Endothelial cell (in vitro differentiated cells): ENCODE measurements at regions not wholly inside any gene's neighbourhood (a gene's known extent, or its start where the extent isn't known, plus 50 kb on each side); places are given as distances from the start of the nearest gene placed in this dataset.

Source experiments
- DNase-seq: peaks from one replicate; pipeline ENCODE4 v3.0.0; 2021; ENCODE audit warnings: low spot score
- H3K27ac Mint-ChIP-seq: one replicate; pipeline ENCODE4 v1.8.0; 2021; ENCODE audit warnings: mixed read lengths, inconsistent platforms; ENCODE audit not compliant: unreplicated experiment
- H3K27me3 Mint-ChIP-seq: one replicate; pipeline ENCODE4 v1.8.0; 2021; ENCODE audit warnings: mild to moderate bottlenecking, moderate library complexity, mixed read lengths, inconsistent platforms; ENCODE audit not compliant: unreplicated experiment
- H3K36me3 Mint-ChIP-seq: one replicate; pipeline ENCODE4 v1.8.0; 2021; ENCODE audit warnings: mild to moderate bottlenecking, low read depth, mixed read lengths, inconsistent platforms; ENCODE audit not compliant: unreplicated experiment
- H3K4me1 Mint-ChIP-seq: one replicate; pipeline ENCODE4 v1.8.0; 2021; ENCODE audit warnings: mild to moderate bottlenecking, mixed read lengths, inconsistent platforms; ENCODE audit not compliant: unreplicated experiment
- H3K4me3 Mint-ChIP-seq: one replicate; pipeline ENCODE4 v1.8.0; 2021; ENCODE audit warnings: mild to moderate bottlenecking, mixed read lengths, inconsistent platforms; ENCODE audit not compliant: unreplicated experiment
- H3K9me3 Mint-ChIP-seq: one replicate; pipeline ENCODE4 v1.8.0; 2021; ENCODE audit warnings: mixed read lengths, inconsistent platforms; ENCODE audit not compliant: unreplicated experiment
- CTCF ChIP-seq: fragments of 200-600 bp; sonication (generic); IDR thresholded peaks from one replicate; pipeline ENCODE4 v1.5.0; 2021; ENCODE audit warnings: antibody characterized with exemption; ENCODE audit not compliant: unreplicated experiment

- no peaks in the 10 kb centered on the region for H3K9me3 Mint-ChIP-seq
- H3K4me1 Mint-ChIP-seq = peaks cover 9% of the 10 kb centered on the region
- no peak for DNase-seq
- no peak for TF ChIP-seq CTCF
- H3K4me3 Mint-ChIP-seq = no peak overlapping the region
- H3K27me3 Mint-ChIP-seq = peaks cover 2% of the 10 kb centered on the region
- no peaks in the 10 kb centered on the region for H3K36me3 Mint-ChIP-seq
- H3K27ac Mint-ChIP-seq = no peak overlapping the region
Observed at GRCh38 chr2:118250001-118250400, 161.7 kb downstream of the INSIG2 start.

- Mint-ChIP-seq H3K27me3 (peaks cover 2% of the 10 kb centered on the region), H3K36me3 (no peaks in the 10 kb centered on the region), H3K27ac (no peak overlapping the region), H3K4me3 (no peak overlapping the region), H3K9me3 (no peaks in the 10 kb centered on the region), H3K4me1 (peaks cover 9% of the 10 kb centered on the region)
- DNase-seq = no peak
- TF ChIP-seq CTCF = no peak
Observed at GRCh38 chr2:118249531-118249930, 161.3 kb downstream of the INSIG2 start.

GRCh38 chr2:118246726-118247125 is 158.5 kb downstream of the INSIG2 start:
- no peak for TF ChIP-seq CTCF
- no peak for DNase-seq
- no peak overlapping the region for H3K27ac Mint-ChIP-seq
- H3K4me1 Mint-ChIP-seq = no peaks in the 10 kb centered on the region
- H3K27me3 Mint-ChIP-seq = peaks cover 2% of the 10 kb centered on the region
- H3K9me3 Mint-ChIP-seq = no peaks in the 10 kb centered on the region
- H3K4me3 Mint-ChIP-seq = no peak overlapping the region
- no peaks in the 10 kb centered on the region for H3K36me3 Mint-ChIP-seq

GRCh38 chr2:118246079-118246478 is 157.8 kb downstream of the INSIG2 start:
- H3K27me3 Mint-ChIP-seq = peaks cover 2% of the 10 kb centered on the region
- DNase-seq = no peak
- no peak for TF ChIP-seq CTCF
- H3K9me3 Mint-ChIP-seq = no peaks in the 10 kb centered on the region
- no peaks in the 10 kb centered on the region for H3K4me1 Mint-ChIP-seq
- no peak overlapping the region for H3K27ac Mint-ChIP-seq
- H3K36me3 Mint-ChIP-seq = no peaks in the 10 kb centered on the region
- no peak overlapping the region for H3K4me3 Mint-ChIP-seq

- H3K4me3 Mint-ChIP-seq = no peak overlapping the region
- peaks cover under 1% of the 10 kb centered on the region for H3K36me3 Mint-ChIP-seq
- H3K27ac Mint-ChIP-seq = no peak overlapping the region
- no peak for TF ChIP-seq CTCF
- DNase-seq = no peak
- H3K4me1 Mint-ChIP-seq = no peaks in the 10 kb centered on the region
- no peaks in the 10 kb centered on the region for H3K9me3 Mint-ChIP-seq
- H3K27me3 Mint-ChIP-seq = peaks cover 2% of the 10 kb centered on the region
Observed at GRCh38 chr2:118244686-118245085, 156.4 kb downstream of the INSIG2 start.
